ENCODE measurements at regions not wholly inside any gene's neighbourhood (a gene's known extent, or its start where the extent isn't known, plus 50 kb on each side); places are given as distances from the start of the nearest gene placed in this dataset.
"Not testable (repeated sequence)": the region's sequence is repeated elsewhere in the genome, so short reads cannot be mapped to it uniquely, and the experiment has no call there.

DNA sequence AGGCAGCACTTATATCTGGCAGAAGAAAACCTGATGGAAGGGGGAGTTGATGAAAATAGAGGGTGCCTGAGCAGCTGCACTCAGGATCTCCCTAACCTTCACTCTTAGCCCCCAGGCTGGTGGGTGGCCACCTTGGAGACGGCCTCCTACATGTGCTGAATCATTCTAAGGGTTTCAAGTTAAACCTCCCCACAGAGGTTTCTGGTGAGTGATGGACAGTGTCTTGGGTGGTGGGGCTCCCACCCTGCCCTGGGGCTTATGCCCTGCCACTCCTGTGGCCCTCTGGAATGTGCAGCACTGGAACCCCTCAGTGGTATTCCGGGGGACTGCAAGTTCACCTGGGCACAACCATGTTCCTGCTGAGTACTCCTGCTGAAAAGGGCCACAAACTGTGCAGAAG, 357.2 kb downstream of the CD83 start:
- no peak for DNase-seq (ENCODE audit: low spot score)
- intact Hi-C loops (cut with DNase I), result no loop called here

DNA sequence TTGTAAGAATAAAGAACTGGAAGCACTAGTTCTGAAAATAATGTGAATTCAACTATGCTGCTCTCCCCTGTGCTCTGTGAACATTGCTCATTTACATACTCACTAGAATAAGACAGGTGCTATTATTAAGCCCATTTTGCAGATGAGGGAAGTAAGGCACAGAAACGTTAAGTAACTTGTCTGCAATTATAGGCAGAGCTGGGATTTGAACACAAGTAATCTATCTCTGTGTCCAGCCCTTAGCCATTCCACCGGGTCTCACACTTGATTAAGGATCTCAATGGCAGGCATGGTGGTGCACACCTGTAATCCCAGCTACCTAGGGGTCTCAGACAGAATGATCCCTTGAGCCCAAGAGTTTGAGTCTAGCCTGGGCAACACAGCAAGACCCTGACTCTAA, 357.7 kb downstream of the CD83 start:
- intact Hi-C loops (cut with DNase I), result no loop called here
- DNase-seq (ENCODE audit: low spot score), result no peak

DNA sequence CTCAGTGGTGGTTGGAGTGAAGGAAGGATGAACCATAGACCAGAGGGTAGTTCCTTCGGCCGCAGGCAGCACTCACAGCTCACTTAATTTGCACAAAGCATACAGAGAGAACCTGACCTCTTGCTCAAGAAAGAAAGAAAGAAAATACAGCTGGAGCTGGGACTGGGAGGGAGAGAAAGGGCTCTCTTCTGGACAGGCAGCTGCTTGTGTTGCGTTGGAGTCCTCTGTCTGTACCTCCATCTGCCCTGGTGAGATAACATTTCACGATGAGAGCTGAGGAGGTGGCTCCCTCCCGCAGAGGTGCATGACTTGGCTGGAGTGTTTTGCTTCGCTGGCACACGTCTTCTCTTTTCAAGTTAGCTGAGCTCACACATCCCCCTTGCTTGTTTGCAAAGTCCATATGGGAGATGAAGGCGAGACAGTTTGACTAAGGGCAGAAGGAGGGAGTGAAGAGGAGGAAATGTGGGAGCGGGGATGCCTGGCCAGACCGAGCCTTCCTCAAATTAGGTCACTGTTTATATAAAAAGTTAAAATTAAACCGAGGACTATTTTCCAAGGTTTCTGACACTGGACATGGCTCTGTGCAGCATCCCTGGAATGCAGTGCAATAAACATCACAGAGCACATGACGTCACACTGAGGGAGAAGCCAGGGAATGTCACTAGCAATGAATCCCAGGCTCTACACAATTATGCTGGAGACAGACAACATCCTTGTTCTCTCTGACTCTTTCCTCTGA, 359.4 kb downstream of the CD83 start:
- no peak for DNase-seq (ENCODE audit: low spot score)
- intact Hi-C loops (cut with DNase I), result no loop called here

DNA sequence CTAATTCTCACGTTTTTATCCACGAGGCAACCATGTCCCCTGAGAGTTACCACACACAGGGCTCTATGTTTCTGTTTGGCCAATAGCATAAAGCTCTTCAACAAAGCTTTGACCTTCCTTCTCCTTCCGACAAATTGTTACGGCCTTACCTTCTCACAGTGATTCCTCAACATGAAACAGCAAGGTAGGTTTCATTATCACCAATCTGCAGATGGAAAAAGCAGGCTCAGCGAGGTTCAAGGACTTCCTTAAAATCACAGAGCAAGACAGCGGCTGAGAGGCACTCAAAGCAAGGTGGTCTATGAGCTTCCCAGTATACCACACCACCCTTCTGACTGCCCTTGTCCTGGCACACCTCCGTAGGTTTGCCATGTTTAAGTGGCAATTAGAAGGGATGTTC, 360.0 kb downstream of the CD83 start:
- no peak for DNase-seq (ENCODE audit: low spot score)
- intact Hi-C loops (cut with DNase I), result no loop called here

DNA sequence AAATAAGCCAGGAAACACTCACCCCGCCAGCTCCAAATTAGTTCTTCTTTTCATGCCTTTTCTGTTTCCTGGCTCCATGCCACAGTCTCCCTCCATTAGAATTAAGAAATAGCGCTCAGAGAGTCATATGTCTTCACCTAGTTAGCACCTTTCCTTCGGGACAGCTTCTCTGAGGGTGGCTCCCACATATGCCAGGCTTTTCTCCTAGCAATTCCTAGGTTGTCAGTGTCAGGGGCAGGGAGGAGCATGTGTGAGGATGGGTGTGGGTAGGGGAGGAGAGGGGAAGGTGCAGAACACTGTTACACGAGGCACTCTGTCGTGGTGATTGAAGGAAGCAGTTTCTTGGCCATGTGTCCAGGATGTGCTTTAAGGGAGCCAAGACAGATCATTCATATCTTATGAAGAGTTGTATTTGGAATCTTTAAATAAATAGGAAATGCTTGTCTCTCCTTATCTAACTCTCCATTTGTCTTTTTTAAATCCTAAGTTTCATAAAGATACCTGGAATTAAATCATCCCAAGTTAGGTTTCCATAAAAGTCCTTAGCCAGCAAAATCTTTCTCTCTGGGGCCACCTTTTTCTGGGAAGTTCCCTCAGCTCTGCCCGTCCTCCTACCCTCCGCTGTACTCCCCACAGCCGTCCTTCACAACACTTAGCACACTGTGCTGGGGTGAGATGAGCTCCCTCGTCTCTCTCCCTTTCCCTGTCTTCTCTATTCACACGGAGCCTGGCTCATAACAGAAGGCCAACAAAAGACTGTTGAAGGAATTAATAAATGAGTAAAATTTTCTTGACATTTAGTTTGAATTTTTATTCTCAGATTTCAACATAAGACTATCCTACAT, 361.0 kb downstream of the CD83 start:
- DNase-seq (ENCODE audit: low spot score), result no peak
- intact Hi-C loops (cut with DNase I), result no loop called here

DNA sequence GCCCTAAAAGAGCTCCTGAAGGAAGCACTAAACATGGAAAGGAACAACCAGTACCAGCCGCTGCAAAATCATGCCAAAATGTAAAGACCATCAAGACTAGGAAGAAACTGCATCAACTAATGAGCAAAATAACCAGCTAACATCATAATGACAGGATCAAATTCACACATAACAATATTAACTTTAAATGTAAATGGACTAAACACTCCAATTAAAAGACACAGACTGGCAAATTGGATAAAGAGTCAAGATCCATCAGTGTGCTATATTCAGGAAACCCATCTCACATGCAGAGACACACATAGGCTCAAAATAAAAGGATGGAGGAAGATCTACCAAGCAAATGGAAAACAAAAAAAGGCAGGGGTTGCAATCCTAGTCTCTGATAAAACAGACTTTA, 364.4 kb downstream of the CD83 start:
- intact Hi-C loops (cut with DNase I); DNase-seq (ENCODE audit: low spot score): not testable (repeated sequence)

DNA sequence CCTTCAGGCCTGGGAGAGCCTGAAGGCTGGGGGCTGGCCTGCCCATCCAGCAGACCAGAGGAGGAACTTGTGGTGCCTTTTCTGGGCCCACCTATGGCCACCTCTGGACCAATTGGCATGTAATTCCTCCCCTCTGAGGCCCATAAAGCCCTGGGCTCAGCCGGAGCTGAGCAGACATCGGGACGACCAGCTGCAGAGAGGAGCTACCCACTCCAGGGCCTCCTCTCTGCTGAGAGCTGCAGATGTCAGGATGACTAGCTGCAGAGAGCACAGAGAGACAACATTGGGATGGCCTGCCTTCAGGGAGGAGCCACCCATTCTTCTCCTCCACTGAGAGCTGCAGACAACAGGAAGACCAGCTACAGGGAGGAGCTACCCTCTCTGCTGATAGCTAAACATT, 370.1 kb downstream of the CD83 start:
- DNase-seq (ENCODE audit: low spot score), result no peak
- intact Hi-C loops (cut with DNase I), result no loop called here

DNA sequence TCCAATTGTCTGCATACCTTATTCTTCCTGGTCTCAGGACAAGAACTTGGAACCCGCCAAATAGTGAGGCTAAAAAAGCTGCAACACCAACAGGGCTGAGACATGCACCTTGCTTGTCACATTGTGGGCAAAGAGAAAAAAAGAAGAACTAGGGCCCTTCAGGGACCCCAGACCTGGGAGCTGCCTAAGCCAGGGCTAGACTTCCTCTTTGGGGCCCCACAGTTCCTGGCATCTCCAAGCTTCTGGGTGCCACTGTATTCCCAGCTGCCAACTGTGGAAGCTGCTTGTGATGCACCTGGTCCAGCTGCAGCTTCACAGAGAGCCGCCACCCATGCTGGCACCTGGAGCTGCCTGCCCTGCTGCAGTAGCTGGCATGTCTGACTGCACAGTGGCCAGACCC, 370.6 kb downstream of the CD83 start:
- intact Hi-C loops (cut with DNase I), result no loop called here
- DNase-seq (ENCODE audit: low spot score), result no peak

DNA sequence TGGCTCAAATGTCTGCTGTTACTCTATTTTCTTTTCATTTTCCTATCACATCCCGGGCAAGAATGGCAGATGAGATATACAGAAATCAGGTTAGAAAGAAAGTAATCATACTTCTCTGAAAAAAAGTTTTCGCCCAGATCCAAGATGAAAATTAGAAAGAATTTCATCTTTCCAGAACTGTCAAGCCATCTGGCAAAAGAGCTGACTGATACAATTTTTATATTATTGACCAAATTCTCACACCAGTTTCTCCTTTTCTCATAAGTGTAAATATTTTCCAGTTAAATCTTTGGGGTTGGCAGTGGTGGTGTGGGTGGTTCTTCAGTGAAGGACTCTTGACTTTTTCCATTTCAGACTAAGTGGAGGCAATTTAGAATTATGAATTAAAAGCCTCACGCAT, 371.9 kb downstream of the CD83 start:
- intact Hi-C loops (cut with DNase I), result no loop called here

DNA sequence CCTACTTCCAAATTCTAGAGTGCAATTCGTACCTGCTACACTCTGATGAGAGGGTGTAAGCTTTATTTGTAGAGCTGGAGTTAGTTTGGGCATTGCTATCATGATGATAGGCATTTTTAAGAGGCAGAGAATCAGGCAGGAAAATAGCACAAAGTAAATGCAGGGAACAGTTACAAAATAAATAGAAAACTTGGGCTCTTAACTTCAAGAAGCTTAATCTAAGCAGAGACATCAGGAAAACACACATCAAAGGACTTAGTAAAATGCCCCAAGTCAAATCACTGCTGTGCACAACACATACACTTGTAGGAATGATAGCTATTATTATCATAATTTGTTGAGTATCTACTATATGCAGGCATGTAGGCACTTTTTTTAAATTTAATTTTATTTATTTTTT, 381.2 kb downstream of the CD83 start:
- intact Hi-C loops (cut with DNase I), result no loop called here
- no peak for DNase-seq (ENCODE audit: low spot score)

More for the DNA sequence above, 371.9 kb downstream of the CD83 start:
- DNase-seq (ENCODE audit: low spot score), result no peak

DNA sequence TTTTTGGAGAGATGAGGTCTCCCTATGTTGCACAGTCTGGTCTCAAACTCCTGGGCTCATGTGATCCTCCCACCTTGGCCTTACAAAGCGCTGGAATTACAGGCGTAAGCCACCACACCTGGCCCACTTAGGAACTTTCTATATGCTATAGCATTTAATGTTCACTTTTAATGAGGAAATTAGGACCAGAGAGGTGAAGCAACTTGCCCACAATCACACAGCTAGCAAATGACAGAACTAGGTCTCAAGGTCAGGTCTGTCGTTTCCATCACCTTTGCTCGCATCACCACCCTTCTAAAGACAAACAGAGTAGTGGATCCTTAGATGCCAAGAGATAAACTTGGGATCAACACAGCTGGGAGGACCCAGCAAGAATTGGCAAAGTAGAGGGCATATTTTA, 381.7 kb downstream of the CD83 start:
- no peak for DNase-seq (ENCODE audit: low spot score)
- intact Hi-C loops (cut with DNase I), result no loop called here

DNA sequence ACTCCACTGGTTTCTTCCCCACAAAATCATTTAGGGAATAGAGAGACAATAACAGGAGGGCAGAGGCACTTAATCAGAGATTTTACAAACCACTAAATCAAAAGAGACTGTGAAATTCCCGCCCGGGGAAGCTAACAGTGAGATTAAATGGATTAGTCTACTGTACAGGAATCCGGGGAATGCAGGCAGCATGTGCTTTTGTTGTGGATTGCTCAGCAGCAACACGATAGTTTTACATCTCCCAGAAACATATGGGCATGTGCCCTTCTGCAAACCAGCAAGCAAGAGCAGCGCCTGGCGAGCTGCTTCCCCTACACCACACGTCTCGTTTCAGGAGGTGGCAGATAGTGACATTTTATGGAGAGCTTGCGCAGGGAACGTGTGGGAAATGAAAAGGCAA, 382.3 kb downstream of the CD83 start:
- intact Hi-C loops (cut with DNase I), result loop anchor here in 1 of 2 donors (5.0 kb wide), 1 partner anchor 1557 kb away; no protein-coding TSS in a partner anchor
- DNase-seq (ENCODE audit: low spot score), result no peak

DNA sequence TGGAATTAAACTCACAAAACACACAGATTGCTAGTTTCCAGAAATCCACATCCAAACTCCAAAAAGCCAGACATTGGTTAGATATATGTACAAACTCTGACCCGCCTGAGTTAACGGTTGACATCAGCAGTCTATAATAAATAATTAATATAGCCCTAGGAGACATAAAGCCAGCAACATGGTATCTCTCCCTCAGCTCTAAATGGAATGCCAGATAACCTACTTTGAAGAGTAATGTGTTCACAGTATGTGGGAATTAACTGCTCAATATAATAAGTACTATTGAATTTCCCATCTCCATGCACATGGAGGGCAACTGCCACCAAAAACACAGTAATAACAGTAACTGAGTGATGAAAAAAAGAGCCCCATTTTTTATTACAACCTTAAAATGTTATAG, 383.2 kb downstream of the CD83 start:
- DNase-seq (ENCODE audit: low spot score), result no peak
- intact Hi-C loops (cut with DNase I), result loop anchor here in 1 of 2 donors (5.0 kb wide), 1 partner anchor 1556 kb away; no protein-coding TSS in a partner anchor

DNA sequence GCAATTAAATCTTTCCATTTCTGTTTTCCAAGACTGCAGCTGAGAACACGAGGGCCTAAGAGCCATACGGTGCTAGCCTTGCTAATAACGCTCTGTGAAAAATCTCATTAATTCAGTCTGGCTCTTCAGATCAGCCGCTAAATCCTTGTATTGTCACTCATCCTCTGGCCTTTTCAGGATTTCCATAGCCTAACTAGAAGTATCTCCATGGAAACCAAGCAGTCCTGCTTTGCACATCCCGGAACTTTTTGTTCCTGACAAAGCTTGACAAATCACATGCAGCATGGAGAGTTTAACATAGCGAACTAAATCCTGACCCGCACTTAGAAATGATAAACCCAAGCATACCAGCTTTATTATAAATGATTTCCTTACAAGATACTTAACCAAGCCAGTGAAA, 383.7 kb downstream of the CD83 start:
- no peak for DNase-seq (ENCODE audit: low spot score)
- intact Hi-C loops (cut with DNase I), result loop anchor here in 1 of 2 donors (5.0 kb wide), 1 partner anchor 1556 kb away; no protein-coding TSS in a partner anchor

DNA sequence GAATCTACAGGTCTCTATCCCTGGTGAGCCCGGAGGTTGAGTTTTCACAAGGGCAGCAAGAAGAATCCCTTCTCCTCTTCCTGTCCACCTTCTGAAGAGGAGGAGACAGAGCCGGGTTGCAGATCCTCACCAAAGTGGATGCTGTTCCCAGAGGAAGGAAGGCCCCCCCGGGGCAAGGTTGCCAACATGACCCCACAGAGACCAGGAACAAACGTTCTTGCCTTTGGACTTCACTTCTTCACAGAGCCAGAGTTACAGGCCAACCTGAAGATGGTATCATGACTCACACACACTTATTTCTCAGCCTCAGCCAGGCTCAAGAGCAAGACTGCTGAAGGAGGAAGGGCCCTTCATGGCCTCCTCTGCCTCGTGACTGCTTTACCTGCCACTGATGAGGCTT, 384.3 kb downstream of the CD83 start:
- intact Hi-C loops (cut with DNase I), result loop anchor here in 1 of 2 donors (5.0 kb wide), 1 partner anchor 1555 kb away; no protein-coding TSS in a partner anchor
- DNase-seq (ENCODE audit: low spot score), result no peak

DNA sequence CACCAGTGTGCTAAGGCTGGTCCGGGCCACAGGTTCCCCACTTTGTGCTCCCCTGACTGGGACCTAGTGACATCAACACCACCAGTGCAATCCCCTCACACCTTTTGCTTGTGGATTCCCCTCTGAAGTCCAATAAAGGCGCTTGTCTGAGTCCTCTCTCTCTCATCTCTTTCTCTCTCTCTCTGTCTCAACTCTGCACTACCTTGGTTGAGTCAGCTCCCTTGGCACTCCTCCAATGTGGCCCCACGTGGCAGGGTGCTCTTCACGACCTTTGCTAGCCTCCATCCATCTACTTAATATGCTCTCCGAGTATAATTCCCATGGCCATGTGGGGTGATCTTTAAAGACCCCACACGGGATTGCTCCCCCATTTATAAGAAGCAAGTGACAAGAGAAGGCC, 385.0 kb downstream of the CD83 start:
- intact Hi-C loops (cut with DNase I), result loop anchor here in 1 of 2 donors (5.0 kb wide), 1 partner anchor 1555 kb away; no protein-coding TSS in a partner anchor
- no peak for DNase-seq (ENCODE audit: low spot score)

DNA sequence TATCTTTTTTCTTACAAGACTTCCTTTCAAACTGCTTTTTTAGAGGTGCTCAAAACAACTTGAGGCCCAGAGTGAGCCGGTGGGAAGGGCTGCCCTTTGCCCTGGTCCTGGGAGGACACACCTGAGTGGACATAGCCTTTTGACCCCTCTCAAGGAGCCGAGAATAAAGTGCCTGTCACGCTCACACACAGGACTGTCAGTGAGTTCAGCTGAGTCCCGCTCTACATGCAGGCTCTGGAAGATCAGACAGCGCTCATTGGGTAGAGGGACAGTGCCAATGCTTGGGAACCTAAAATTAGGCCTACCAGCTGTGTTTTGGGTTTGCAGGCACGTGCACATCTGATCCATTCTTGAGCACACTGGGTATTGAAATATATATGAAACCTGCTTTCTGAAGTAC, 387.8 kb downstream of the CD83 start:
- intact Hi-C loops (cut with DNase I), result no loop called here

DNA sequence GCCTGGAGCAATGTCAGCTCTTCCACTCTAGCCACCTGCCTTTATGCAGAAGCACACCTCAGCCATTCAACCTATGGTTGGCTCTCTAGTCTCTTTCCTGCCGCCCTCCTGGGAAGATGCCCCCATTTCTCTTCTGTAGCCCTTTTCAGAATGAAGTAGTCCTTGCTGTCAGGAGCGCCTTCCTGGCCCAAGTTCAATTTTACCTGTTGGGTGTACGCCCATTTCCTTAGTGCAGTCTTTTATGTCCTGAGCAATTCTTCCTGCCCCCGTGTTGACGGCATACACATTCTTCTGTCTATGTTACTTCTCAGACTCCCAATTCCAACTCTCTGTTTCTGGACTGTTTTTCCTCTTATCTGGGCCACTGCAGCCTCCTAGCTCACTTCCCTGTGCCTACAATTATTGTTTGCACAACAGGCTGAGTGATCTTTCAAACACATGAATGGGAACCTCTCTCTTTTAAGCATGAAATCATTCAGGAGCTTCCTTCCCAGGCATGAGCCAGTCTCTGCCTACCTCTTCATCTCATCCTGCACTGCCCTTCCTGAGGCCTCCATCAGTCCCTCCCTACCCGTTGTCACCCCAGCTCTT, 389.2 kb downstream of the CD83 start:
- intact Hi-C loops (cut with DNase I), result no loop called here
- no peak for DNase-seq (ENCODE audit: low spot score)

More for the DNA sequence above, 387.8 kb downstream of the CD83 start:
- no peak for DNase-seq (ENCODE audit: low spot score)

DNA sequence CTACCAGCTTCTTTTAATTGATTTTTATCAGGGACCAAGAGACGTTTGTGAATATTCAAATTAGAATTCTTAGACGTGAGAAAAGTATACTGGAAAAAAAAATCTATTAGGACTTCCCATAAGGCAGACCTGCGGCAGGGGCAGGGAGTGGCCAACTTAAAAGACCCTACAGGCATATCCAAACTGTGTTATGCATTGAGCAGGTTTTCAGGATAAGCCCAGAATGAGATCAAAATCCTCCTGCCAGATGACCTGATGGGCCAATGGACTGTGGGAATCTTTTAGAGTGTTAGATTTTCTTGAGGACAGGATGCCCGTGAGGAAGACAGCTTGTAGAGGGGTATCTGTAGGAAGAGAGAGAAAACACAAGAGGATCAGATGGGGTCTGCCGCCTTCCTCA, 391.5 kb downstream of the CD83 start:
- intact Hi-C loops (cut with DNase I), result no loop called here
- no peak for DNase-seq (ENCODE audit: low spot score)

DNA sequence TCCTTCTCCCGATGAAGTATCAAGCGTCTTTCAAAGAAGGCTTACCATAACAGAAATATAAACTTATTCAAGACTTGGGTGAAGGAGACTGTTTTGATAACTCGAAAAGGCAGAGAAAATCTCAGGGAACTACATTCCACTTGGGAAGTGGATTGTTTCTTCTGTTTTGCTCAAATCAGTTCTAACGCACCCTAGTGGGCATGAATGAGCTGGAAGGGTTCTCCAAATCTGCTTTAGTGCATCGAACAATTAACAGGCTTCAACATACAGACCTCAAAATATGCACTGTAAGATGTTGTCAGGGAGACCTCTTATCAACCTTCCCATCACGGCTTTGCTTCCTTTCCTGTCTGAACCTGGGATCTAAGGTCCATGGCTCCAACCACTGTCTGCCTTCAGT, 392.5 kb downstream of the CD83 start:
- intact Hi-C loops (cut with DNase I), result no loop called here
- no peak for DNase-seq (ENCODE audit: low spot score)
